ENCODE measurements at regions not wholly inside any gene's neighbourhood (a gene's known extent, or its start where the extent isn't known, plus 50 kb on each side); places are given as distances from the start of the nearest gene placed in this dataset.

GRCh38 chr10:105658696-105659095, 1017.6 kb downstream of the SORCS3 start:
- TF ChIP-seq YY1 (IDR thresholded peaks at IDR 0.05; ENCODE audit: insufficient read depth, insufficient read length) (no peak), ZNF274 (IDR thresholded peaks at IDR 0.05; ENCODE audit: low read depth, low read length) (no peak)

Data from NT2/D1 (cell line).